ENCODE measurements at regions not wholly inside any gene's neighbourhood (a gene's known extent, or its start where the extent isn't known, plus 50 kb on each side); places are given as distances from the start of the nearest gene placed in this dataset.

DNA sequence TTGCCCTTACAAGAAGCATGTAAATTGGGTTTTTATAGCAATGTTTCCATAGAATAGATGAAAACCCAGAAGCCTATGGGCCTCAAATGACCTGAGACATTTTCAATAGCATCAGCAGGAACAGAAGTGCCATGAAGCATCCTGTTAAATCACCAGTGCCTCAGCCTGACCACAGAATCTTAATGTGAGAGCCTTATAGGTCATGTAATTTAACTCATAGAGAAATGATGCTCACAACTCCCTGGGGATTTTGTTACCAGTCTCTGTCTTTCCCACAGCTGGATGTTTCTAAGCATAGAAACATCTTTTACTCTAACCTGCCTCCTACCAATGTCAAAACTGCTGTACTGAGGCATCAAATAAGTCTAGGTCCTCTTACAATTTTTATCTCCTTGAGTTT, 295.8 kb upstream of the ACVR2A start:
- DNase-seq, result peak; percentile 33

DNA sequence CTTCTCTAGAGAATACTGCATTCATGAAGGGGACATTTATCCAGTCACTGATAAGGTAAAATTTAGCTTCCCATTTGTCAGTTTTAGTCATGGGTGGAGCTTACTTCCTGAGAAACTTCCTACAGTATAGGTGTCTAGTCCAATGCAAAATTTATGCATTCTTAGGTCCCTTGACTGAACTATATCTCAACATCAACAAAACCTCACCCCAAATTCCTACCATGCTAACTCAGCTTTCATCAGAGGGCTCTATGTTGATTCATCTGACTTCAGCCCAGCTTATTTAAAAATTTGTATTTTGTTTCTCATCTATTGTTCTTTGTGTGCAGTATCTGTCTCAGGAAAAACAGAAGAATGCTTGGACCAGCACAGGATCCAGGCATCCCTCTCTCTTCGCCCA, 296.4 kb upstream of the ACVR2A start:
- peak; percentile 28 for DNase-seq

DNA sequence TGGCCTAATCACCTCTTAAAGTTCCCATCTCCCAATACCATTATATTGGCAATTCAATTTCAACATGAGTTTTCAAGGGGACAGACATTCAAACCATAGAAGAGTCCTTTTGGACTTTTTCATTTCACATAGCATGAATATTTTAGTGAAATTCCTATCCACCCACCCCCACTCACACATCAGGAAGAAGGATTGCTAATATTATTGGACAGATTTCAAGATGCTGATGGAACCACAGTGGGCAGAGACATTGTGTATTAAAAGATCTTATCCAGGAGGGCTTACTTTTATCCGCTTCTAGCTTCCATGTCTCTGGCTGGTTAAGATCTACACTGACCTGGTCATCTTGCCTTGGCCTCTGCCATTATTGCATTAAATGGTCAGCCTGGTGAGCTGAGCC, 297.4 kb upstream of the ACVR2A start:
- peak; percentile 73 for DNase-seq

DNA sequence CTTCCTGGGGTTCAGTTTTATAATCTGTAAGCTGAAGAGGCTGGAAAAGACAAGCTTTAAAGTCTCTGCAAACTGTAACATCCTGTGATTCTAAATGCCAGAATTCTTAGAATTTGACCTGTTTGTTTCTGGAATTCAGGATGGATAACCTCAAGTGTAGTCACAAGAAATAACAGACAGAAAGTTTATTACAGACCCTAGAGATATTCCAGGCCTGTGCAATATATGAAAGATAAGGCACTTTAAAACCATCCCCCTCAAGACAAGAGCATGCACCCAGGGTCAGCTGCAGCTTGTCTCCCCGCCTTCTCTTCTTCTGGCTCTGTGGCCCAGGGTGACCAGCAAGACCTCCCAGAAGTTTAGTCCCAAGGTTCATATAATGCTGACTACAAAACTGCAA, 298.7 kb upstream of the ACVR2A start:
- peak; percentile 17 for DNase-seq

DNA sequence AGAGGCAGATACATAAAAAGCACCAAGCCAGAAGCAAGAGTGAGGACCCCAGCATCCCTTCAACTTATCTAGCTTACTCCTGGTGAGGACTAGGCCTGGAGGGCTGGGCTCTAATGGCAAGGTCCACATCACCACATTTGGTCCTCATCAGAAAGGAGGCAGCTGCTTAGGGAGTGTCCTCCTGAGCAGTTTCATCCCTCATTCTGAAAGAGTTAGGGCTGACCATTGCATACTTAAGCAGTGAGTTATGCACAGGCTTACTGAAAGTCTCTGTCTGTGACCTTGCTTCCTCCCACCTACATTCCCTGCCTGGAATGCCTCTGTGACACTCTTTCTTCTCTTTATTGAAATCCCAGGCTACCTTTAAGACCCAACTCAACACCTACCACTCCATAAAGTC, 301.8 kb upstream of the ACVR2A start:
- peak; percentile 77 for DNase-seq

DNA sequence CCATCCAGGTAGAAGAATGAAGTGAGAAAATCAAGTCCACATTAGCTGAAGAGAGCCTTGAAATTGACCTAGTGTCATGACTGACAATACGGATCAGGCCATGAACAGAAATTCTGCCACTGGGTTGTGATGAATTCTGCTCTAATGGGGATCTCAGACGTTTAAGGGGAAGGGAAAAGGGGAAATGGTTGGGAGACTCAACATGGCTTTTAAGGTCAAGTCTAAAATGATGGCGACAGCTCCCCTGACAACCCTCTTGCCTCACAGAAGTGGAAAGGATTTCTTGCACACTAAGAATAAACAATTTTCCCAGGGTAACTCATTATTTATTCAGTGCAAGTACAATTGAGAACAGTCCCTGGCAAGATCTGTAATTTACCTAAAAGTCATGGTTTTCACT, 302.5 kb upstream of the ACVR2A start:
- no peak for DNase-seq

DNA sequence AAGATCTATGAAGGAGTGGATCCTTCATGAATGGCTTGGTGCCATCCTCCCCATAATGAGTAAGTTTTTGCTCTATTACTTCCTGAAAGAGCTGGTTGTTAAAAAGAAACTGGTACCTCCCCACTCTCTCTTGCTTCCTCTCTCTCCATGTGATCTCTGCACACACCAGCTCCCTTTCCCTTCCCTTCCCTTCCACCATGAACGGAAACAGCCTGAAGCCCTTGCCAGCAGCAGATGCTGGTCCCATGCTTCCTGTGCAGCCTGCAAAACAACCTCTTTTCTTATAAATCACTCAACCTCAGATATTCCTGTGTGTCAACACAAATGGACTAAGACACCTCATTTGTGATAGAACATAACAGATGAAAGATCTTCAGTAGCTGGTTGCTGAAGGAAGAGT, 303.5 kb upstream of the ACVR2A start:
- DNase-seq, result no peak

DNA sequence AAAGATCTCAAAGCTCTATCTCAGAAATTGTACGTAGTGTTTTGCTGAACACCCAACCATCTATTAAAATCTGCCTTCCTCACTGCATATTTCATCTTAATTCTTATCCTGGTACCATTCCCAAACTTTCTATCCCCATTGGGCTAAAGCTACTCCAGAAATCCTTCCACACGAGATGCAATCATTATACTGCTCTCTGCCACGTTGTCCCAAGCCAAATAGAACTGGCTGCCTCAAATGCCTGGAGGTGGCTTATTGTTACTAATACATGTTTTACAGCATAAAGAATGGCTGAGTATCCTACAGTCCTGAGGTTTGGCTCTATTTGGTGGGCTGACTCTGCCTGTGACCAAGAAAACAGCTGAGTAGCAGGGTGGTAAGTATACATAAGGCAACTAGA, 306.0 kb upstream of the ACVR2A start:
- DNase-seq, result peak; percentile 58

DNA sequence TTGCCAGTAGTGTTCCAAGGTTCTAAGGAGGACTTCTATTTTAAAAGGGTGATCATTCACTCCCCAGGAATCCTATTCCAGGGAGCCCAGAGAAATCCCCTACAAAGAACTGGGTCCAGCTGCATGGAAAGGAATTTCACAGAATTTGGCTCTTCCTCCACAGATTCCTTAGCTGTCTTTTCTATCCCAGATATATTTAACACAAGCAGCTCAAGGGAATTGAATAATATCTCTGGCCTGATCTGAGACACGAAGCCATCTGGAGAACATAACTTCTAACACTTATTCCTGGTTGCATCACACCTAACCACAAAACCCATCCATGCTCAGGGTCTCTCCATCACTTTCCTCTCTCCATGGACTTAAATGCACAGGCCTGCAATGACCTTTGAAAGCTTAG, 306.7 kb upstream of the ACVR2A start:
- peak; percentile 95 for DNase-seq

DNA sequence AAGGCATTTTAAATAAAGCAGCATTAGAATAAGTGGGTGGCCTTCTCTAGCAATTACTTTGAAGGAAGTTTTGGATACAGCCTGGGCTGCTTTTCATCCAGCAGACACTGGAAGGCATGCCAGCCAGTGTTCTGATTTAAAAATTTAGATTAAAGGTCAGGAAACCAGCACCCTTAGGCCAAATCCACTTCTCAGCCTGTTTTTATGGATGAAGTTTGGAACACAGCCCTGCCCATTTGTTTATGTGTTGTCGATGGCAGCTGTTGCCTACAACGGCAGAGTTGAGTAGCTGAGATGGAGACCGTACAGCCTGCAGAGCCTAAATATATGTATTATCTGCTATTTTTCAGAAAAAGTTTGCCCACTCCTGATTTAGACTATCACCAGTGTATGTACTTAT, 313.6 kb upstream of the ACVR2A start:
- no peak for DNase-seq

DNA sequence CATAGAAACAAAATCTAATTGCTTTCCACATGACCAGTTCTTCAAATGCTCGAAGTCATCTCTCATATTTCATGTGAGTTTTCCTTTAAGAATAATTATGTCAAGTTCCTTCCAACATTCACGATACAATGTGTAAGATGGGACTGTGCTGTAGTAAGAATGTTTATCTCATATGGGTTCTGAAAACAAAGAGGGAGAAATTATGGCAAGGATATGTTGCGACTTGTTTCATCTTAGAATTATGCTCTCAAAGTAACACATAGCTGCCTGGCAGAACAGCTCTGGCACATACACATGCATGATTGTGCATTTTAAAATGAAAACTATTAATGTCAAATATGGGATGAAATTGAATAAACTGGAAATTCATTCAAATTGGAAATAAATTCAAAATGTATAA, 314.8 kb upstream of the ACVR2A start:
- no peak for DNase-seq

DNA sequence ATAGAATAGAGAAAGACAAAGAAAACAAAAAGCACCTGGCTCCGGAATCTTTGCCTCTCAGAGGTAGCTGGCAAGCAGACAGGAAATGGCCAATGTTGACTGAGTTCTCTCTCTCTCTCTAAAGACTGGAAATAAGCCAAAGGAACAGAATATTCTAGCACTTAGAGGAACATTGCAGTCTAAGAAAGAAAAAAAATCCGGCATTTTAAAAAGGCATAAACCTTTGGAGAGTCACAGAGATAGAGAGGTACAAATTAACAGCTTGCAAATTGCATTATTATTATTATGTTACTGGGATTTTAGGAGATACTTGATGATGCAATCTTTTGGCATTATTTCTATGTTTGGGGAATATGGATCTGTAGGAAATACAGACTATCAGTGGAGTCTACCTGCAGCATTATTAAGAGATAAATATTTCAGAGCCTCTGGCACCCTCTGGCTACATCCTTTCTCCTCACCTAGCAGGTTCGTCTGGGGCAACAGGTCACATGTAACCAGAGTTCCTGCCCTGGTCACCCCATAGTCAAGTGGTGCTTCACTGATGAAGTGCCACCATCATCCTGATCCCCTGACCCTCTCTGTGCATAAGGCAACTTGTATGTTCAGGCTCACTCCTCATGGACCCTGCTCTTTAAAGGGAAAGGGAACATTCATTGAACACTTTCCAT, 318.9 kb upstream of the ACVR2A start:
- no peak for DNase-seq

DNA sequence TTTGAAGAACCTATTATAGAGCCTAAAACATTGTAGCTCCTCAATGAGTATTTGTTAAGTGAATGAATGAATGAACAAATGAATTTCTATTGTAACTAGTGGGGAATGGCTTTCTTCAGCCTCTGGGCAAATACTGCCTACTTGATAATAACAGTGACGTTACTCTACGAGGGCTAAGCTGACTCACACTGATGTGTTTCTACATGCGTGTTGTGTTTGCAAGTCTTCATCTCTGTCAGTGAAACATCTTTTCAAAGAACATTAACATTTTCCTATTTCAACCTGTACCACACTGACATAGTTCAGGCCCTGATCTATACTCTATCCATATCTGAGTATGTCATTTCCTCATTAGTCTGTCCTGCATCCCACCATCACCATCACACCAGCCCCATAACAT, 319.9 kb upstream of the ACVR2A start:
- DNase-seq, result no peak

DNA sequence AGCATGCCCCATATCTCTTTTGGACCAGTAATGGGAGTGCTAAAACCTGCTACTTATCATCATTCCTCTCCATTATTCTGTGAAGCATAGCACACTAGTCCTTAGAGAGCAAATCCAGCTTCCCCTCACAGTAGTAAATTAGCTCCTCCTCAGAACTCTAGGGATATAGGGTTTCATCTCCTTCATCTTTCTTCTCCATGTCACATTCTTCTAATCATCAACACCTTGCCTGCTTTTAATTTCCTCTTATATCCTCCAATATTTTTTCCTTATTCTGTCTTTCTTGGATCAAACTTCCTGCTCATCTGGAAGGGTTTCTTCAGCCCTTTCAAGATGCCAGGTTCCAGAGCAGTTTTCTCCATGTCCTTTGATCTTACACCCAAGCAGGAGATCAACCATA, 321.4 kb upstream of the ACVR2A start:
- no peak for DNase-seq

DNA sequence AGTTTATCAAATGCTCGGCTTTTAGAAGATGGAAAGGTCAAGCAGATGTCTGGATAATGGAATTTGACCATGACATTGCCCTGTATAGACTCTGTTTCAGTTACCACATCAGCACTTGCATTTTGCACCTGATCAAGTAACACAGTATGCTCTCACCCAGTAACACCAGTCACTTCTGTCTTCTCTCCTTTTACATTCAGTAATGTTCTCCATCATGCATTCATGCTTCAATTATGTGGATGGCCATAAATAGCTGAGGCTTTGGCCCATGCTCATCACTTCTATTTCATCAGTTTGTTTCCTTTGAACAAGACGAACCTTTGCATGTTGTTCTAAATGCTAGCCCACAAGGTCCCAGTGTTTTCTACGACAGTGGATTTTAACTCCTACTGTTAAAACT, 322.9 kb upstream of the ACVR2A start:
- DNase-seq, result no peak

DNA sequence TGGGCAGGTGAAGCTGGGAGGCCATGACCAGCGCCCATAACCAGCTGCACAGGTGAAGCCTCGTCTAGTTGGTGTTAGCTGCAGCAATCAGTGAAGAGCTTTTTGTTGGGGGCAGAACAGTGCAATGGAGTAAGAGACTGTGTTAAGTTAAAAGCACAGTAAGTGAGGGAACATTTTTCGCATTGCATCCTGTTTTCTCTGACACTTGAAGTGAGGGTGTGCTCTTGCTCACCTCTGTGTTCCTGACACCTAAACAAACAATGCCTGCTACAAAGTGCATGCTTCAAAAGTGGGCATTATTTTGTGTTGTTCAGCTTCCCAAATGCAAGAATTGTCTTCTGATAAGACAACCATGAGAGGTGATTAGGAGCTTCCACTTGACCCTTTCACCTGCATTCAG, 324.0 kb upstream of the ACVR2A start:
- DNase-seq, result no peak

DNA sequence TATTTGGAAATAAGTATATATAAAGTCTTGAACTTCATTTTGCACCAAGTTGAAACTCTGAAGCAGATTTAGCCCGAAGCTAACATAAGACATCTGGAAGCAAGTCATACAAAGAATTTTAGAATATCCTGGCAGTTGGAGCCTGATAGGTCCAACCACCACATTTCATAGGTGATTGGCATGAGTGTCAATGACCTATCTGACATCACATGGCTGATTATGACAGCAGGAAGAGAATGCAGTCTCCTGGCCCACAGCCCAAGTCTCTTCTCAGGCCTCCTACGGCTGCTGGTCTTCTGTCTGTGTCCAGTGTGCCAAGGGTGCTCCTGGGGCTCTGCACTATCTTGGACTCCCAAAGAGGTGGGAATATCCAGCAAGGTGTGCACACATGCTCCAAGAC, 325.7 kb upstream of the ACVR2A start:
- no peak for DNase-seq

DNA sequence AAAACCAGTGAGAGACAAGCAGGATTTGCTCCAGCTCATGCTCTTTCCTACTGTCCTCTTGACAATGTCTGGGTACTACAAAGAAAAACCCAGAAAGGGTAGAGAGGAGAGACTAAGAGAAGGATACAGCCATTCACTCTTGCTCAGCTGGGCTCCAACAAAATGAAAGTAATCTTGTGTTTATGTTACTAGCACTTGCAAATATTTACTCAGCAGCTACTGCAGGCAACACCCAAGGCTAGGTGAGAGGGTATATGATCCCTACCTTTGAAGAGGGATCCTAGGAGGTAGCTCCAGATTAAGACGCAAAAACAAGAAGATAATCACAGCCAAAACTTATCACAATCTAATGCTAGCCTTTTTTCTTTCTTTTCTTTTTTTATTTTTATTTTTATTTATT, 329.6 kb upstream of the ACVR2A start:
- DNase-seq, result no peak

DNA sequence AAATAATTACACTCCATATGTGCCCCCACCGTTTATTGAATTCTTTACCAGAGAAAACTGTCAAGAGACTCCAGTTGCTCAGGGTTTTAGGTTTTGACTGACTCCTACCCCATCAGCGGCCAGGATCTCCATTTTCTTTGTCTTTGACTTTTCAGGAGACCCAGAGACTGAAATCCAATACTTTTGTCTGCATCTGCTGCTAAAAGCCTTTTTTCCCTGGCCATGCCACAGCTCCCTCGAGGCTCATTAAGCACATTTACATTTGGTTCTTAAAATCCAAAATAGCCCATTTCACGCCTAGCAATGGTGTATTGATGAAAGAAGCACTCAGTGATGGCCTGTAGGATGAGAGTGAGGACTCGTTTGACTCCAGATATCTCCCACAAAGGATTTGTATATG, 332.6 kb upstream of the ACVR2A start:
- DNase-seq, result no peak

DNA sequence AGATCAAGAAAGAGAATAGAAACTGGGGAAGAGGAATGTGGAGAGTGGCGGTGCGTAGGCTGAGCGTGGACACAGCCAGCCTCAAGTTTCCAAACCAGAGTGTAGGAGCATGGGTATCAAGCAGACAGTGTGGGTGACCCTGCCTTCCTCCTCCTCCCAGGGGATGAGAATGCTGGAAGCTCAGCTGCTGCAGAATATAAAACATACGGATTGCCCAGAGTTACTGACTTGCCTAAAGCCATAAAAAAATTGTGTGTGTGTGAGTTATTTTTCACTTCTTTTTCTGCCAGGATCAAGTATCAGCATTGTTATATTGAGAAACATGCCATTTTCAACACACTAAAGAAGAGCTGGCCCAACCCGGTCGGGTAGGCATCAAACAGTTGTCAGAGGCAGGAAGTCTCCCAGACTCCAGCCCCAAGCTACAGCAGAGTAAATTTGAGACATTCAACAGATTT, 333.3 kb upstream of the ACVR2A start:
- DNase-seq, result peak; percentile 49

DNA sequence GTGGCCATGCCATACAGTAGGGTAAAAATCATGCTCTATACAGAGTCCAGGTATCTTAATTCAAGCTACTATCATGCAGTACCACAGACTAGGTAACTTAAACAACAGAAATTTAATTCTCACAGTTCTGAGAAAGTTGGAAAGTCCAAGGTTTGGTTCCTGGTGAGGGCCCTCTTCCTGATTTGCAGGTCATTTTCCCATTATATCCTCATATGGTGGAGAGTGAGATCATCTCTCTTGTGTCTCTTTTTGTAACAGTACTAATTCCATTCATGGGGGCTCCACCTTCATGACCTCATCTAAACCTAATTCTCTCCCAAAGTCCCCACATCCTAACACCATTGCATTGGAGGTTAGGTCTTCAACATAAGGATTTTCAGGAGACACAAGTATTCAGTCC, 335.0 kb upstream of the ACVR2A start:
- DNase-seq, result no peak

DNA sequence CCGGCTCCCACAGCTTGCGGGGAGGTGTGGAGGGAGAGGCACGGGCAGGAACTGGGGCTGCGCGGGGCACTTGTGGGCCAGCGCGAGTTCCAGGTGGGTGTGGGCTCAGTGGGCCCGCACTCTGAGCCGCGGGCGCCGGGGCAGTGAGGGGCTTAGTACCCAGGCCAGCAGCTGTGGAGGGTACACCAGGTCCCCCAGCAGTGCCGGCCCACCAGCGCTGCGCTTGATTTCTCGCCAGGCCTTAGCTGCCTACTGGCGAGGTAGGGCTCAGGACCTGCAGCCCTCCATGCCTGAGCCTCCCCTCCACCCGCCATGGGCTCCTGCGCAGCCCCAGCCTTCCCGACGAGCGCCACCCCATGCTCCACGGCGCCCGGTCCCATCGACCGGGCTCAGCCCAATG, 337.9 kb upstream of the ACVR2A start:
- no peak for DNase-seq

DNA sequence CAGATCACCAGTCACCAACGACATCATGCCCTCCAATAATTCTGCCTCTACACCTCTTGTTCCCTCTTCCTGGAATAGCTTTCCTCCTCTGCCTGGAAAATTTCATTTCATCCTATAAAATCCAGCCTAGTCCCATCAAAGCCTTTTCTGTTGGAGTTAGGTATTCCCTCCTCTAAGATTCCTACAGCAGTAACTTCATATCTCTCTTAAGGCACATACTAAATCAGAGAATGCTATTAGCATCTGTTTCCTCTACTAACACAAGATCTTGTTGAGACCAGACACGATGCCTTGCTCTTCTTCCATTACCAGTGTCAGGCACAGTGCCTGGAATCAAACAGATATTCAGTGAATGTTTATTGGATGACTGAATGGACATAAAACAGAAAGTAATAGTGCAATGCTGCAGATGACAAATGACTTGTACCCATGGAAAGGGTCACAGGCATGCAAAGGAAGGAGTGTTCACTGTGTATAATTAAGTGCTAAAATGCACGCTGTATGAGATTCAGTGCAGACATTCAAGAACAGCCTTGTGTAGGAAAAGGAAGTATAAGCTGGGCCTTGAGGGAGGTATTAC, 342.0 kb upstream of the ACVR2A start:
- no peak for DNase-seq

DNA sequence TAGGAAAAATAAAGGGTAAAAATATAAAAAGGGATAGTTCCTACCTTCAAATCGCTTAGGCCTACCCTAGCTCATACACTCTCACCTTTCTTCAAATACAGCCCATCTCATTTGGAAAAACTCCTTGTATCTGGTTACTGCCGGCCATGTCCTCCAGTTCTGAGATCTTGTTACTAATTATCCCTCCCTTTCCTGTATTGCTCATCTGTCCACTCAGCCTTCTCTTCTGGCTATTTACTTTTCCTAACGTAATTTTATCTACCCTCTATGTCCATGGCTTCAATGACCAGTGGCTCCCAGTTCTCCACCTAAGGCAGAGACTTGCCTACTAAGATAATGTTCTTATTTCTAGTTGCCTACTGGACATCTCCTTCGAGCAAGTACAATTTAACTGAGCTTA, 342.9 kb upstream of the ACVR2A start:
- no peak for DNase-seq

DNA sequence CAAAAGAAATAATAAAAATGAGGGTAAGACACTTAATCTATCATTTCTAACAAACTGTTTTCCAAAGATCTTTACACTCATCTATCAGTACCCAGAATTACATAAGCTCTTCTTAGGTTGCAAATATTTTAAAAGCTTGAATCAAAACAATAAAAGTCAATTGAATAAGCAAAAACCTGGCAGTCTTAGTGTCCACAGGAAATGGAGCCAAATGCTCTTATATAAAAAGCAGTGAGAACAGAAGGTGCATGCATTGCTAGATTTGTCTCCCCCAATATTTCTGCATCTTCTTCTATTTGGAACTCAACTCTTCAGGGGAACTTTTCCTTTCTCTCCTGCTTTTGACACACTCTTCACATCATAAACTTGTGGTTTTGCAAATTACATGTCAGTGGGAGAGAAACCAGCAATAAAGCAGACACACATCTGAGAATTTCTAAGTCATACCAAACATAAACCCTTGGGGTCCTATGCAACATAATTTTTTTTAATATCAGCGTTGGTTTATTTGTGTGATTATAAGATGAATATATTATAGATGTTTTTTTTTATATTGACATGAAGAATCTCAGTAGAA, 343.9 kb upstream of the ACVR2A start:
- DNase-seq, result no peak
